BE2C (cell line): ENCODE measurements at regions not wholly inside any gene's neighbourhood (a gene's known extent, or its start where the extent isn't known, plus 50 kb on each side); places are given as distances from the start of the nearest gene placed in this dataset.
"Not testable (repeated sequence)": the region's sequence is repeated elsewhere in the genome, so short reads cannot be mapped to it uniquely, and the experiment has no call there.

Source experiments
- DNase-seq: peaks from one replicate; pipeline ENCODE4 v3.0.0-alpha.2; 2020
- H3K27me3 ChIP-seq: fragments of 250-450 bp; sonication (Bioruptor Pico); 2 replicates; pipeline ENCODE4 v1.5.1; 2020; ENCODE audit warnings: mild to moderate bottlenecking
- H3K36me3 ChIP-seq: fragments of 250-450 bp; sonication (Bioruptor Pico); 2 replicates; pipeline ENCODE4 v1.5.1; 2020; ENCODE audit warnings: mild to moderate bottlenecking
- H3K4me1 ChIP-seq: fragments of 250-450 bp; sonication (Bioruptor Pico); 2 replicates; pipeline ENCODE4 v1.5.1; 2020
- H3K4me3 ChIP-seq: 2 replicates; pipeline ENCODE4 v1.5.1; 2011; ENCODE audit warnings: low read depth, low read length
- H3K9me3 ChIP-seq: fragments of 250-450 bp; sonication (Bioruptor Pico); 2 replicates; pipeline ENCODE4 v1.5.1; 2020
- TF ChIP-seq, protein P1 (sequence below): IDR thresholded peaks from 2 replicates; pipeline ENCODE4 v1.5.1; 2012; ENCODE audit warnings: mild to moderate bottlenecking, low read depth, low read length

DNA sequence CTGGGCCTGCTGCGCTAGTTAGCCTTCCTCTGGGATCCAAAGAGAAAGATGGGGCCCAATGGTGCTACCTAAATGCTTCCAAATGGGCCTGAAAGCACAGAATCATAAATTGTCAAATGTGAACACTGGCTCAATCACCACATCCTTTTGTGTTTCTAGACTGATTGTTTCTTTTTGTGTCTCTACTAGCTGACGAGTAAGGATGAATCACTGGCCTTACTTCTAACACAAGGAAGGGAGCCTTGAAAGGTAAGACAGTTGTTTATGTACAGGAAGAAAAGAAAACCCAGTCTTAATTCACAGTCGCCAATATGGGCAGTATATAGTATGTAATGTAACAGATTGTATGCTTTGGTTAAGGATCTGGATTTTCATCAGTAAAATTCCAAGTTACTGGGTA, 89.5 kb downstream of the ZNF92 start:
- H3K36me3 ChIP-seq, result no peaks in the 10 kb centered on the region
- H3K27me3 ChIP-seq, result no peaks in the 10 kb centered on the region
- H3K9me3 ChIP-seq, result no peaks in the 10 kb centered on the region
- no peak overlapping the region for H3K4me3 ChIP-seq
- TF ChIP-seq, protein P1, sequence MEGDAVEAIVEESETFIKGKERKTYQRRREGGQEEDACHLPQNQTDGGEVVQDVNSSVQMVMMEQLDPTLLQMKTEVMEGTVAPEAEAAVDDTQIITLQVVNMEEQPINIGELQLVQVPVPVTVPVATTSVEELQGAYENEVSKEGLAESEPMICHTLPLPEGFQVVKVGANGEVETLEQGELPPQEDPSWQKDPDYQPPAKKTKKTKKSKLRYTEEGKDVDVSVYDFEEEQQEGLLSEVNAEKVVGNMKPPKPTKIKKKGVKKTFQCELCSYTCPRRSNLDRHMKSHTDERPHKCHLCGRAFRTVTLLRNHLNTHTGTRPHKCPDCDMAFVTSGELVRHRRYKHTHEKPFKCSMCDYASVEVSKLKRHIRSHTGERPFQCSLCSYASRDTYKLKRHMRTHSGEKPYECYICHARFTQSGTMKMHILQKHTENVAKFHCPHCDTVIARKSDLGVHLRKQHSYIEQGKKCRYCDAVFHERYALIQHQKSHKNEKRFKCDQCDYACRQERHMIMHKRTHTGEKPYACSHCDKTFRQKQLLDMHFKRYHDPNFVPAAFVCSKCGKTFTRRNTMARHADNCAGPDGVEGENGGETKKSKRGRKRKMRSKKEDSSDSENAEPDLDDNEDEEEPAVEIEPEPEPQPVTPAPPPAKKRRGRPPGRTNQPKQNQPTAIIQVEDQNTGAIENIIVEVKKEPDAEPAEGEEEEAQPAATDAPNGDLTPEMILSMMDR, result no peak
- no peak for DNase-seq
- H3K4me1 ChIP-seq, result no peaks in the 10 kb centered on the region

DNA sequence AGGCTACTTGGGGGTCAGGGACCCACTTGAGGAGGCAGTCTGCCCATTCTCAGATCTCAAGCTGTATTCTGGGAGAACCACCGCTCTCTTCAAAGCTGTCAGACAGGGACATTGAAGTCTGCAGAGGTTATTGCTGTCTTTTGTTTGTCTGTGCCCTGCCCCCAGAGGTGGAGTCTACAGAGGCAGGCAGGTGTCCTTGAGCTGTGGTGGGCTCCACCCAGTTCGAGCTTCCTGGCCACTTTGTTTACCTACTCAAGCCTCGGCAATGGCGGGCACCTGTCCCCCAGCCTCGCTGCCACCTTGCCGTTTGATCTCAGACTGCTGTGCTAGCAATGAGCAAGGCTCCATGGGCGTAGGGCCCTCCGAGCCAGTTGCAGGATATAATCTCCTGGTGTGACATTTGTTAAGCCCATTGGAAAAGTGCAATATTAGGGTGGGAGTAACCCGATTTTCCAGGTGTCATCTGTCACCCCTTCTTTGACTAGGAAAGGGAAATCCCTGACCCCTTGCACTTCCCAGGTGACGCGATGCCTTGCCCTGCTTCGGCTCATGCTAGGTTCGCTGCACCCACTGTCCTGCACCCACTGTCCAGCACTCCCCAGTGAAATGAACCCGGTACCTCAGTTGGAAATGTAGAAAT, 96.4 kb downstream of the ZNF92 start:
- not testable (repeated sequence) for H3K9me3 ChIP-seq, DNase-seq, H3K4me3 ChIP-seq, H3K4me1 ChIP-seq, H3K27me3 ChIP-seq, H3K36me3 ChIP-seq

DNA sequence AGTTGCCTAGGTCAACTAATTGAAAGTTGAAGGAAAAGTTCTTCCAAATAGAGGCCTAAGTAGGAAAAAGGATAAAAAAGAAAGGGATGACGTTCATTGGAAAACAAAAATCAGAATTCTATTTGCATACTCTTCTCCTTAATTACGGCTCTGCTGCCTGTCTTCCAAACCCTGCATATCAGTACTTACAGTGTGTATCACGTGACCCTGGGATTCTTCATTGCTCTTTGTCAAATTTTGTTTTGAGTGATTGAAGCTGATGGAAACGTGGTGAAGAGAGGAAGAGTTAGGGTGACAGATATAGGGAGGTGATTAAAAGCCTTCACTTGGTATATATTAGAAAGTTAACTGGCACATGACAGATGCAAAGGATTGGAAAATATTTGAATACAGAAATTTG, 97.9 kb downstream of the ZNF92 start:
- Histone ChIP-seq H3K4me1 (no peaks in the 10 kb centered on the region), H3K4me3 (no peak overlapping the region), H3K27me3 (no peaks in the 10 kb centered on the region), H3K9me3 (no peaks in the 10 kb centered on the region), H3K36me3 (no peaks in the 10 kb centered on the region)
- TF ChIP-seq, protein P1, result no peak
- DNase-seq, result no peak

DNA sequence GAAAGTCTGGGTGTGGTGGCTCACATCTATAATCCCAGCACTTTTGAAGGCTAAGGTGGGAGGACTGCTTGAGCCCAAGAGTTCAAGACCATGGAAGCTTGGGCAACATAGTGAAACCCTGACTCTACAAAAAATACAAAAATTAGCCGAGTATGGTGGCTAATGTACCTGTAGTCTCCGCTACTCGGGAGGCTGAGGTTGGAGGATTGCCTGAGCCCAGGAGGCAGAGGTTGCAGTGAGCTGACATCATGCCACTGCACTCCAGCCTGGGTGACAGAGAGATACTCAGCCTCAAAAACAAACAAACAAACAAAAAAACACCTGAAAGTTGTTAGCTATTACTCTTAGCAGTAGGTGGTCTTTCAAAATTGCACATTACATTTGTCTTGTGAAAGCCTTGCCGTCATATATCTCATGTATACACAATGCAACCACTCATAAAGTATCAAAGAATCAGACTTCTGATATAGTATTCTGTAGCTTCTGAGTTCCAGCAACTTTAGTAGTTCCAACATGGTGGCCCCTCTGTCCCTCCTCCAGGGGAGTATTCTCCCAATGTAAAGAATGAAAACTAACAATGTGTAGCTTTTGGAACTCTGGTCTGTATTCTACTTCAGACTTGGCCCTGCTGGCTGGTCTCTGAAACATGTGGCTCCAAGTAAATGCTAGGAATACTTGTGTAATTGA, 101.5 kb downstream of the ZNF92 start:
- no peaks in the 10 kb centered on the region; the same call in 1 of the 2 replicates for H3K9me3 ChIP-seq

DNA sequence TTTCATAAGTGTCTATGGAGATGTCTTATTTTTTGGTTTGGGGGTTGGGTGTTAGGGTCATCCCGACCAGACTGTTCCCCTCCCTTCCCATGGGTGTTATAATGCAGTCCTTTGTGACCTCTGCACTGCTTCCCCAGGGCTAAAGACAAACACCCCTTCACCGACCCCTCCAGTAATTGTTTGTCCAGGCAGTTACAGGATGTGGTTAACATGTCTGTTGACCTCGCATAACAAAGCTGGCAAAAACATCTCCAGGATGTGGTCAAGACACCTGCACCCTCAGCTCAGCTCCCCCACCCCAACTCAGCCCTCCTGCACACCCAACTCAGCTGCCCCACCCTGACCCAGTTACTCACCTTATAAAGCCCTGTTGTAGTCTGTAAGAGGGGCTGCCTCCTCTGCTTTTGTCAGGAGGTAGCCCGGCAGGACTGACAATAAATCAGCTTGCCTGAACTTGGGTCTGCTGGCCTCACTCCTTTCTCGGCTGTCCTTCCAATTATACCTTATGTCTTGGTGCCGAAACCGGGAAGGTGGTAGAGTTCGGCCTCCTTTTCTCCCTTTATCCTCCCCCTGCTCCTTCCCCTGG, 102.2 kb downstream of the ZNF92 start:
- no peaks in the 10 kb centered on the region; the same call in 1 of the 2 replicates for H3K9me3 ChIP-seq
- TF ChIP-seq, protein P1, result no peak
- H3K4me3 ChIP-seq, result no peak overlapping the region
- H3K4me1 ChIP-seq, result no peaks in the 10 kb centered on the region
- no peaks in the 10 kb centered on the region for H3K27me3 ChIP-seq
- H3K36me3 ChIP-seq, result no peaks in the 10 kb centered on the region
- no peak for DNase-seq

More for the DNA sequence above, 101.5 kb downstream of the ZNF92 start:
- no peak for DNase-seq
- TF ChIP-seq, protein P1, result no peak
- Histone ChIP-seq H3K4me1 (no peaks in the 10 kb centered on the region), H3K4me3 (no peak overlapping the region), H3K27me3 (no peaks in the 10 kb centered on the region), H3K36me3 (no peaks in the 10 kb centered on the region)

DNA sequence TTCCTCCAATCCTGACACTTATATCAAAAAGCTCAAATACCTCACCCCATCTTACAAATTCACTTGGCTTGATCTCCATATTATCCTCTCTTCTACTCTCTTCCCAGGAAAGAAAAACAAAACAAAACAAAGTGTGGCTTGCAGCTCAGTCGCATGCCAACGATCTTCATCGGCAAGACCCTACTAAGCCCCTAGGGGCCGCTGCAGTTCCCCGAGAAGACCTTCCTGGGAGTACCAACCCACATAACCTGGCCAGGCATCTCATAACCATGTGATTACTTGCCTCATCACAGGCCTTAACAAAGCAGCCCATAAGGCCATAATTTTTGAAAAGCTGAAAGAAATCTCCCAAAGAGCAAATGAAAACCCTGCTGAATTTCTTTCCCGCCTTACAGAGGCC, 103.7 kb downstream of the ZNF92 start:
- Histone ChIP-seq H3K4me1 (no peaks in the 10 kb centered on the region), H3K27me3 (no peaks in the 10 kb centered on the region), H3K4me3 (no peak overlapping the region), H3K9me3 (no peaks in the 10 kb centered on the region; the same call in 1 of the 2 replicates), H3K36me3 (no peaks in the 10 kb centered on the region)
- TF ChIP-seq, protein P1, result peak; percentile 77
- DNase-seq, result peak; percentile 63
